ENCODE measurements at regions not wholly inside any gene's neighbourhood (a gene's known extent, or its start where the extent isn't known, plus 50 kb on each side); places are given as distances from the start of the nearest gene placed in this dataset.

- no peak for TF ChIP-seq POLR2A (IDR thresholded peaks at IDR 0.05)
- TF ChIP-seq CTCF (IDR thresholded peaks at IDR 0.05), result no peak
- no peak for TF ChIP-seq EP300 (IDR thresholded peaks at IDR 0.05)
- TF ChIP-seq POLR2AphosphoS5 (IDR thresholded peaks at IDR 0.05), result no peak
These were observed 64.3 kb upstream of the RAPGEF2 start for GRCh38 chr4:159038536-159038935.
